H1 (cell line): ENCODE measurements at regions not wholly inside any gene's neighbourhood (a gene's known extent, or its start where the extent isn't known, plus 50 kb on each side); places are given as distances from the start of the nearest gene placed in this dataset.

ENCODE experiments used
- CTCF ChIA-PET: fragments of 300-600 bp; sonication (Branson Sonifier 250); formaldehyde crosslinking; loops from one replicate; lab custom pipeline; 2021; ENCODE audit not compliant: partially characterized antibody; lab: Charles Lee
- POLR2A ChIA-PET: fragments of 300-600 bp; sonication (Branson Sonifier 250); formaldehyde crosslinking; loops from one replicate; lab custom pipeline; 2021; ENCODE audit warnings: inconsistent platforms; ENCODE audit not compliant: partially characterized antibody; lab: Charles Lee
- DNase-seq, 2 experiments: peaks; one replicate each; pipeline versions ENCODE4 v3.0.0 to v3.0.0-alpha.2; 2010 to 2022; ENCODE audit warnings: low spot score in 2 of 2, low read depth in 1 of 2, mixed read lengths in 1 of 2
- FAIRE-seq: peaks from 2 replicates; lab custom pipeline; 2011; peaks lifted over from hg19 to GRCh38; lab: Jason Lieb, UNC
- H2AFZ ChIP-seq: 2 replicates; pipeline ENCODE4 v1.8.1; 2012; ENCODE audit warnings: low read length, inconsistent platforms
- H2AK5ac ChIP-seq: 2 replicates; pipeline ENCODE4 v1.6.1; 2013; ENCODE audit warnings: low read depth, low read length
- H2BK120ac ChIP-seq: replicated peaks from 2 replicates; pipeline ENCODE3; 2013; ENCODE audit warnings: low read depth, low read length, inconsistent platforms
- H2BK12ac ChIP-seq: 2 replicates; pipeline ENCODE4 v1.6.1; 2013; ENCODE audit warnings: low read depth, low read length
- H2BK15ac ChIP-seq: 2 replicates; pipeline ENCODE4 v1.6.1; 2013; ENCODE audit warnings: low read length
- H2BK20ac ChIP-seq: 2 replicates; pipeline ENCODE4 v1.6.1; 2013; ENCODE audit warnings: low read length
- H2BK5ac ChIP-seq: 2 replicates; pipeline ENCODE4 v1.6.1; 2013; ENCODE audit warnings: low read depth, low read length
- H3K14ac ChIP-seq: 2 replicates; pipeline ENCODE4 v1.6.1; 2013; ENCODE audit warnings: inconsistent platforms; ENCODE audit not compliant: insufficient read length
- H3K18ac ChIP-seq: 2 replicates; pipeline ENCODE4 v1.6.1; 2013; ENCODE audit warnings: low read length; ENCODE audit errors: extremely low read depth
- H3K23ac ChIP-seq: 2 replicates; pipeline ENCODE4 v1.6.1; 2013; ENCODE audit warnings: inconsistent platforms; ENCODE audit not compliant: insufficient read length
- H3K23me2 ChIP-seq: 2 replicates; pipeline ENCODE4 v1.6.1; 2013; ENCODE audit warnings: low read depth, low read length
- H3K27ac ChIP-seq: 2 replicates; pipeline ENCODE4 v1.6.1; 2011; ENCODE audit warnings: low read depth, low read length, inconsistent platforms
- H3K27me3 ChIP-seq, 4 experiments: replicated peaks in 1 of 4; 1 replicate in 1 of 4; 2 replicates in 3 of 4; pipeline versions ENCODE4 v1.6.1 to v1.8.1; 2011 to 2013; ENCODE audit warnings: low read length in 3 of 4, mild to moderate bottlenecking in 3 of 4, inconsistent platforms in 2 of 4, mixed read lengths in 2 of 4, moderate library complexity in 1 of 4; ENCODE audit not compliant: control insufficient read depth in 3 of 4, insufficient read depth in 3 of 4; ENCODE audit errors: extremely low read depth in 1 of 4
- H3K36me3 ChIP-seq, 4 experiments: 2 replicates each; pipeline versions ENCODE4 v1.6.1 to v1.8.1; 2011 to 2013; ENCODE audit warnings: mild to moderate bottlenecking in 4 of 4, low read length in 3 of 4, moderate library complexity in 2 of 4, control low read depth in 1 of 4, inconsistent platforms in 1 of 4; ENCODE audit not compliant: insufficient read depth in 4 of 4, control insufficient read depth in 2 of 4
- H3K4ac ChIP-seq: replicated peaks from 2 replicates; pipeline ENCODE3; 2013; ENCODE audit warnings: low read length, low read depth, mixed read lengths, inconsistent platforms; ENCODE audit not compliant: insufficient read length
- H3K4me1 ChIP-seq, 4 experiments: replicated peaks in 1 of 4; 1 replicate in 1 of 4; 2 replicates in 3 of 4; pipeline versions ENCODE4 v1.6.1 to v1.8.1; 2011 to 2013; ENCODE audit warnings: low read length in 3 of 4, inconsistent platforms in 2 of 4, mixed read lengths in 1 of 4; ENCODE audit not compliant: insufficient read depth in 4 of 4, control insufficient read depth in 3 of 4
- H3K4me2 ChIP-seq, 2 experiments: 2 replicates each; pipeline versions ENCODE4 v1.6.1 to v1.8.1; 2011 to 2013; ENCODE audit warnings: low read depth in 2 of 2, low read length in 2 of 2, control low read depth in 1 of 2, inconsistent platforms in 1 of 2, mild to moderate bottlenecking in 1 of 2; ENCODE audit not compliant: insufficient read depth in 1 of 2
- H3K4me3 ChIP-seq, 4 experiments: fragments of 200-600, 300-600 bp in 1 of 4; sonication (generic), shearing (Covaris generic), sonication (Bioruptor Twin) in 1 of 4; 2 replicates each; pipeline versions ENCODE4 v1.5.1 to v1.8.1; 2011 to 2016; ENCODE audit warnings: low read length in 4 of 4, low read depth in 3 of 4, control low read depth in 2 of 4, inconsistent platforms in 2 of 4, mild to moderate bottlenecking in 2 of 4, mixed read lengths in 1 of 4, moderate library complexity in 1 of 4; ENCODE audit not compliant: insufficient read depth in 2 of 4; ENCODE audit errors: extremely low read depth in 1 of 4
- H3K56ac ChIP-seq: replicated peaks from 2 replicates; pipeline ENCODE3; 2013; ENCODE audit warnings: low read depth, mild to moderate bottlenecking, mixed read lengths, low read length, inconsistent platforms; ENCODE audit not compliant: insufficient read length
- H3K79me1 ChIP-seq: 2 replicates; pipeline ENCODE4 v1.6.1; 2013; ENCODE audit warnings: low read depth, low read length, control low read depth
- H3K79me2 ChIP-seq, 2 experiments: 2 replicates each; pipeline versions ENCODE4 v1.6.1 to v1.8.1; 2012 to 2013; ENCODE audit warnings: low read length in 2 of 2, mild to moderate bottlenecking in 2 of 2, inconsistent platforms in 1 of 2; ENCODE audit not compliant: insufficient read depth in 2 of 2, control insufficient read depth in 1 of 2
- H3K9ac ChIP-seq, 4 experiments: replicated peaks in 1 of 4; 1 replicate in 1 of 4; 2 replicates in 3 of 4; pipeline versions ENCODE4 v1.6.1 to v1.8.1; 2011 to 2013; ENCODE audit warnings: low read depth in 3 of 4, low read length in 3 of 4, control low read depth in 2 of 4, mild to moderate bottlenecking in 2 of 4, moderate library complexity in 2 of 4, inconsistent platforms in 1 of 4; ENCODE audit errors: extremely low read depth in 1 of 4
- H3K9me3 ChIP-seq, 2 experiments: 2 replicates each; pipeline versions ENCODE4 v1.6.1 to v1.8.1; 2012 to 2013; ENCODE audit warnings: mild to moderate bottlenecking in 2 of 2, moderate library complexity in 2 of 2, control low read depth in 1 of 2, inconsistent platforms in 1 of 2, low read depth in 1 of 2, low read length in 1 of 2, mixed read lengths in 1 of 2; ENCODE audit not compliant: insufficient read depth in 2 of 2
- H4K20me1 ChIP-seq, 2 experiments: replicated peaks in 1 of 2; 2 replicates each; pipeline versions ENCODE3 to v1.8.1; 2011 to 2013; ENCODE audit warnings: inconsistent platforms in 2 of 2, low read length in 2 of 2, mild to moderate bottlenecking in 1 of 2; ENCODE audit not compliant: insufficient read depth in 2 of 2, control insufficient read depth in 1 of 2
- H4K5ac ChIP-seq: 2 replicates; pipeline ENCODE4 v1.6.1; 2013; ENCODE audit warnings: low read length, low read depth, mixed read lengths, inconsistent platforms; ENCODE audit not compliant: insufficient read length
- H4K8ac ChIP-seq: 2 replicates; pipeline ENCODE4 v1.8.0; 2013; ENCODE audit warnings: mild to moderate bottlenecking, moderate library complexity, low read length, inconsistent platforms; ENCODE audit not compliant: insufficient read depth; ENCODE audit errors: extremely low read depth
- H4K91ac ChIP-seq: replicated peaks from 2 replicates; pipeline ENCODE3; 2013; ENCODE audit warnings: low read length, mixed read lengths, inconsistent platforms; ENCODE audit not compliant: insufficient read length
- E2F6 ChIP-seq: IDR thresholded peaks from 2 replicates; pipeline ENCODE4 v1.6.1; 2012; ENCODE audit warnings: inconsistent platforms
- GABPA ChIP-seq: IDR thresholded peaks from 2 replicates; pipeline ENCODE4 v1.6.1; 2011; ENCODE audit warnings: mild to moderate bottlenecking, low read length, moderate library complexity, borderline replicate concordance; ENCODE audit not compliant: insufficient read depth
- KDM4A ChIP-seq: IDR thresholded peaks from one replicate; pipeline ENCODE4 v1.7.1; 2012; ENCODE audit warnings: low read depth, mild to moderate bottlenecking, moderate library complexity, low read length, inconsistent platforms; ENCODE audit not compliant: severe bottlenecking
- MAX ChIP-seq: IDR thresholded peaks from 2 replicates; pipeline ENCODE4 v1.6.1; 2012; ENCODE audit warnings: inconsistent platforms
- NRF1 ChIP-seq: IDR thresholded peaks from 2 replicates; pipeline ENCODE4 v1.6.1; 2011; ENCODE audit warnings: mild to moderate bottlenecking, low read depth, low read length, improper control_type of control experiment
- RFX5 ChIP-seq: IDR thresholded peaks from 2 replicates; pipeline ENCODE4 v1.6.1; 2011; ENCODE audit warnings: low read depth, low read length, improper control_type of control experiment, borderline replicate concordance
- RXRA ChIP-seq: IDR thresholded peaks from 2 replicates; pipeline ENCODE4 v1.6.1; 2011; ENCODE audit warnings: low read depth, mild to moderate bottlenecking, low read length, moderate library complexity; ENCODE audit not compliant: insufficient read depth
- SIRT6 ChIP-seq: IDR thresholded peaks from one replicate; pipeline ENCODE4 v1.7.1; 2012; ENCODE audit warnings: low read length, inconsistent platforms
- SP1 ChIP-seq: IDR thresholded peaks from 2 replicates; pipeline ENCODE4 v1.6.1; 2011; ENCODE audit warnings: low read depth, low read length
- SP4 ChIP-seq: IDR thresholded peaks from 2 replicates; pipeline ENCODE4 v1.6.1; 2012; ENCODE audit warnings: low read length, inconsistent platforms
- SUZ12 ChIP-seq: fragments of 200-600 bp; sonication (generic); IDR thresholded peaks from 2 replicates; pipeline ENCODE4 v1.6.1; 2012; ENCODE audit warnings: mild to moderate bottlenecking, inconsistent platforms, low read length, moderate library complexity, mixed read lengths
- WGBS, 2 experiments: shearing (Covaris generic) in 1 of 2; methylation state at CpG; one replicate each; pipeline versions ENCODE4 v1.1.6 to v1.1.7; 2013 to 2015; ENCODE audit warnings: low lambda C conversion rate in 2 of 2, mixed read lengths in 2 of 2, inconsistent platforms in 1 of 2, low coverage in 1 of 2, missing lambda C conversion rate in 1 of 2; ENCODE audit not compliant: insufficient replicate concordance in 2 of 2, insufficient coverage in 1 of 2, insufficient read length in 1 of 2; ENCODE audit errors: extremely low coverage in 1 of 2, missing lambda C conversion rate in 1 of 2; 5-methylcytosine and 5-hydroxymethylcytosine counted together

- H3K18ac ChIP-seq, result no peak overlapping the region
- no peak overlapping the region for H3K9ac ChIP-seq
- H2BK15ac ChIP-seq, result no peak overlapping the region; the same call in 1 of the 2 replicates
- no peak overlapping the region for H2AFZ ChIP-seq
- 92% methylated on average over 7 of the region's 7 CpGs; no CpG with 5 or more reads in 1 of the 2 experiments for WGBS, 2 experiments
- H3K79me1 ChIP-seq, result no peaks in the 10 kb centered on the region
- no peak overlapping the region for H3K56ac ChIP-seq
- ChIA-PET CTCF (no interaction called here), POLR2A (interaction anchor here (1.5 kb wide), 1 partner anchor 16 kb away, joined by 3 read pairs; no protein-coding TSS in a partner anchor)
- DNase-seq (no peak), FAIRE-seq (no peak)
- no peak overlapping the region for H4K5ac ChIP-seq
- no peak overlapping the region for H4K8ac ChIP-seq
- H3K27me3 ChIP-seq, result no peaks in the 10 kb centered on the region
- H3K23ac ChIP-seq, result no peak overlapping the region
- H3K4me3 ChIP-seq, result no peak overlapping the region
- no peak overlapping the region for H2BK20ac ChIP-seq
- no peaks in the 10 kb centered on the region for H4K20me1 ChIP-seq
- H3K4ac ChIP-seq, result no peak overlapping the region
- H2AK5ac ChIP-seq, result no peak overlapping the region
- no peak overlapping the region for H3K27ac ChIP-seq
- no peak for TF ChIP-seq SP4
- no peak for TF ChIP-seq SIRT6
- TF ChIP-seq E2F6, result no peak
- no peak for TF ChIP-seq RXRA
- TF ChIP-seq RFX5, result no peak
- no peak for TF ChIP-seq MAX
- TF ChIP-seq GABPA, result no peak
- no peak for TF ChIP-seq KDM4A
- TF ChIP-seq NRF1, result no peak
- TF ChIP-seq SUZ12, result no peak
- TF ChIP-seq SP1, result no peak
- H2BK120ac ChIP-seq, result no peak overlapping the region
- H3K23me2 ChIP-seq, result no peaks in the 10 kb centered on the region
- H2BK12ac ChIP-seq, result peak overlapping the region; percentile 5; the same call in 1 of the 2 replicates
- no peaks in the 10 kb centered on the region; a peak in 1 of 8 replicates for H3K36me3 ChIP-seq
- no peak overlapping the region for H3K14ac ChIP-seq
- H3K9me3 ChIP-seq, result peaks cover 7 to 13% of the 10 kb centered on the region in 2 experiments; a peak in 3 of 4 replicates
- H3K4me1 ChIP-seq, result no peaks in the 10 kb centered on the region
- H3K79me2 ChIP-seq, result no peaks in the 10 kb centered on the region
- no peak overlapping the region for H2BK5ac ChIP-seq
- no peak overlapping the region for H3K4me2 ChIP-seq
- no peak overlapping the region for H4K91ac ChIP-seq
These were observed 351.6 kb upstream of the NCAM2 start for GRCh38 chr21:20646431-20647165.
